Retinal pigment epithelial cell (primary cell): ENCODE measurements at regions not wholly inside any gene's neighbourhood (a gene's known extent, or its start where the extent isn't known, plus 50 kb on each side); places are given as distances from the start of the nearest gene placed in this dataset.

Source experiments
- DNase-seq: peaks from one replicate; pipeline ENCODE4 v3.0.0-alpha.2; 2010; ENCODE audit warnings: low read depth
- H3K4me3 ChIP-seq: 2 replicates; pipeline ENCODE4 v1.5.1; 2011; ENCODE audit warnings: mild to moderate bottlenecking, low read length, control low read depth, moderate library complexity
- CTCF ChIP-seq: conservative IDR thresholded peaks from 2 replicates; pipeline ENCODE4 v1.5.1; 2011; ENCODE audit warnings: low read depth, low read length, control low read depth, inconsistent platforms

GRCh38 chr4:20426028-20426427 lies 174.3 kb downstream of the SLIT2 start:
- TF ChIP-seq CTCF = no peak
- DNase-seq = no peak
- H3K4me3 ChIP-seq = no peak overlapping the region

GRCh38 chr4:20428436-20429160 lies 176.9 kb downstream of the SLIT2 start:
- no peak for DNase-seq
- no peak overlapping the region for H3K4me3 ChIP-seq
- peak; percentile 38 for TF ChIP-seq CTCF

- no peak for TF ChIP-seq CTCF
- H3K4me3 ChIP-seq = no peak overlapping the region
- no peak for DNase-seq
These were observed 178.7 kb downstream of the SLIT2 start for GRCh38 chr4:20430259-20430941.

- no peak overlapping the region for H3K4me3 ChIP-seq
- DNase-seq = no peak
- peak; percentile 31 for TF ChIP-seq CTCF
These were observed 179.8 kb downstream of the SLIT2 start for GRCh38 chr4:20431543-20431951.

GRCh38 chr4:20432088-20432487 lies 180.4 kb downstream of the SLIT2 start:
- peak; percentile 94 for DNase-seq
- TF ChIP-seq CTCF = no peak
- no peak overlapping the region for H3K4me3 ChIP-seq

GRCh38 chr4:20433097-20433705 lies 181.5 kb downstream of the SLIT2 start:
- no peak for TF ChIP-seq CTCF
- no peak for DNase-seq
- no peak overlapping the region for H3K4me3 ChIP-seq
